Heart right ventricle (tissue), 16 donors: ENCODE measurements at regions not wholly inside any gene's neighbourhood (a gene's known extent, or its start where the extent isn't known, plus 50 kb on each side); places are given as distances from the start of the nearest gene placed in this dataset.

Experiments used
- ATAC-seq, 8 donors: fragments of 200-7000 bp; cut with Tn5 transposase; one replicate each; pipeline ENCODE4 v1.9.1; 2020; ENCODE audit warnings: mild to moderate bottlenecking in 8 of 8, moderate library complexity in 8 of 8, moderate number of reproducible peaks in 1 of 8
- DNase-seq, 2 donors: peaks; one replicate each; pipeline ENCODE4 v3.0.0-alpha.2; 2020
- H3K27ac ChIP-seq, 10 donors: fragments of 200-600 bp; sonication (generic) in 2 of 10; one replicate each; pipeline versions ENCODE4 v1.5.0 to v1.8.0; 2020 to 2022; ENCODE audit warnings: mild to moderate bottlenecking in 3 of 10
- H3K27me3 ChIP-seq, 7 donors: fragments of 200-600 bp; one replicate each; pipeline ENCODE4 v1.8.0; 2021 to 2022; ENCODE audit warnings: mild to moderate bottlenecking in 2 of 7
- H3K36me3 ChIP-seq, 9 donors: fragments of 200-600 bp; sonication (generic) in 1 of 9; one replicate each; pipeline versions ENCODE4 v1.5.0 to v1.8.0; 2020 to 2022; ENCODE audit warnings: mild to moderate bottlenecking in 2 of 9
- H3K4me1 ChIP-seq, 9 donors: fragments of 200-600 bp; sonication (generic) in 1 of 9; one replicate each; pipeline versions ENCODE4 v1.5.0 to v1.8.0; 2020 to 2022; ENCODE audit warnings: mild to moderate bottlenecking in 4 of 9
- H3K4me3 ChIP-seq, 10 donors: fragments of 200-600 bp; sonication (generic) in 2 of 10; one replicate each; pipeline versions ENCODE4 v1.5.0 to v1.8.0; 2020 to 2022; ENCODE audit warnings: mild to moderate bottlenecking in 7 of 10, moderate library complexity in 2 of 10
- H3K9me3 ChIP-seq, 11 donors: fragments of 200-600 bp in 10 of 11; sonication (generic) in 2 of 11; one replicate each; pipeline versions ENCODE4 v1.5.0 to v1.8.0; 2013 to 2022; ENCODE audit warnings: mild to moderate bottlenecking in 2 of 11, control low read depth in 1 of 11, moderate library complexity in 1 of 11
- CTCF ChIP-seq, 9 donors: fragments of 200-600 bp; sonication (generic) in 2 of 9; IDR thresholded peaks; one replicate each; pipeline versions ENCODE4 v1.5.0 to v1.8.0; 2021 to 2022; ENCODE audit warnings: antibody characterized with exemption in 9 of 9, mild to moderate bottlenecking in 5 of 9, moderate library complexity in 1 of 9
- WGBS, 2 donors: extraction: QIAGEN DNeasy Blood & Tissue Kit; methylation state at CpG; one replicate each; pipeline ENCODE4 v1.1.7; 2013; ENCODE audit warnings: inconsistent platforms in 1 of 2; 5-methylcytosine and 5-hydroxymethylcytosine counted together
- intact Hi-C, 10 donors: fragments of 100-400 bp; cut with DNase I; formaldehyde crosslinking; loops; one replicate each; pipeline versions ENCODE4 v1.11.1 to v1.14.2; 2022
- donor health status: Arrhythmogenic right ventricular cardiomyopathy.
- donor health status: ischemic (EF 13 %, LVEDD 7.1; RV severe dilation, severe dysfunction).
- donor health status: healthy with polysubstance abuse.
- donor health status: DM: no; HTN: yes; CAD: no.
- donor health status: DM: no; HTN: no; CAD: no.
- donor health status: ischemic (EF 25% LVEDD 6.9; RV normal size, moderate dysfunction).
- donor health status: ischemic (EF 25% LVEDD 5.7; RV mildly dilated, moderate dysfunction).
- donor health status: healthy.
- donor health status: DM: yes; HTN: yes; CAD: no.
- donor health status: Ischemic cardiomyopathy.
- donor health status: ischemic (EF 35%, LVEDD 5.7; RV mildly dilated, moderate dysfunction).
- donor health status: nonischemic (EF 11% LVEDD 7.7; RV severe dilation, severe dysfunction).
- donor health status: DM: yes; HTN: yes; CAD: no.
- donor health status: PGD.
- donor health status: ischemic (EF 29% LVEDD 5.4; RV normal size, mild dysfunction).
- donor health status: nonischemic (EF 23%, LVEDD 6.1; RV moderate dilation, normal function).

- WGBS, 2 donors, result 71 to 82% methylated on average over 2 of the region's 2 CpGs
- H3K4me3 ChIP-seq, result no peak overlapping the region
- H3K27me3 ChIP-seq, result no peaks in the 10 kb centered on the region
- no peaks in the 10 kb centered on the region for H3K4me1 ChIP-seq
- intact Hi-C loops, result no loop called here
- no peak for TF ChIP-seq CTCF (IDR thresholded peaks at IDR 0.05)
- no peaks in the 10 kb centered on the region for H3K9me3 ChIP-seq
- H3K27ac ChIP-seq, result no peak overlapping the region
- DNase-seq (no peak), ATAC-seq (no peak)
- no peaks in the 10 kb centered on the region for H3K36me3 ChIP-seq
Measured at GRCh38 chr3:117005911-117006522, 296.4 kb downstream of the TUSC7 start.

- TF ChIP-seq CTCF (IDR thresholded peaks at IDR 0.05), result no peak
- ATAC-seq (no peak), DNase-seq (no peak)
- Histone ChIP-seq H3K4me1 (no peaks in the 10 kb centered on the region), H3K4me3 (no peak overlapping the region), H3K27ac (no peak overlapping the region), H3K27me3 (peaks cover 0 to 10% (median 0%) of the 10 kb centered on the region in 7 donors), H3K9me3 (no peaks in the 10 kb centered on the region), H3K36me3 (no peaks in the 10 kb centered on the region)
- WGBS, 2 donors, result 27 to 36% methylated on average over 1 of the region's 1 CpG
- intact Hi-C loops, result loop anchor here in 1 of 10 donors (10.0 kb wide), 1 partner anchor 514 kb away; no protein-coding TSS in a partner anchor
Measured at GRCh38 chr3:117010318-117010717, 300.7 kb downstream of the TUSC7 start.

- TF ChIP-seq CTCF (IDR thresholded peaks at IDR 0.05), result no peak
- no peak overlapping the region for H3K27ac ChIP-seq
- peaks cover 0 to 17% (median 0%) of the 10 kb centered on the region in 7 donors for H3K27me3 ChIP-seq
- H3K36me3 ChIP-seq, result no peaks in the 10 kb centered on the region
- ATAC-seq (no peak), DNase-seq (no peak)
- 40 to 56% methylated on average over 7 of the region's 7 CpGs for WGBS, 2 donors
- intact Hi-C loops, result loop anchor here in 1 of 10 donors (10.0 kb wide), 1 partner anchor 513 kb away; no protein-coding TSS in a partner anchor
- no peaks in the 10 kb centered on the region for H3K9me3 ChIP-seq
- H3K4me3 ChIP-seq, result no peak overlapping the region
- no peaks in the 10 kb centered on the region for H3K4me1 ChIP-seq
Measured at GRCh38 chr3:117011687-117012250, 302.2 kb downstream of the TUSC7 start.

- Histone ChIP-seq H3K27ac (no peak overlapping the region), H3K36me3 (no peaks in the 10 kb centered on the region), H3K27me3 (peaks cover 0 to 32% (median 0%) of the 10 kb centered on the region in 7 donors), H3K4me1 (peaks cover 0 to 5% (median 0%) of the 10 kb centered on the region in 9 donors), H3K4me3 (no peak overlapping the region), H3K9me3 (no peaks in the 10 kb centered on the region)
- intact Hi-C loops, result loop anchor here in 3 of 10 donors (5.0 to 10.0 kb wide), 3 partner anchors 508 to 706 kb away; no protein-coding TSS in a partner anchor
- ATAC-seq (no peak), DNase-seq (no peak)
- 85% methylated on average over 2 of the region's 2 CpGs for WGBS, 2 donors
- TF ChIP-seq CTCF (IDR thresholded peaks at IDR 0.05), result no peak
Measured at GRCh38 chr3:117016378-117016777, 306.8 kb downstream of the TUSC7 start.
